Fibroblast of the conjunctiva (primary cell): ENCODE measurements at regions not wholly inside any gene's neighbourhood (a gene's known extent, or its start where the extent isn't known, plus 50 kb on each side); places are given as distances from the start of the nearest gene placed in this dataset.

ENCODE experiments used
- DNase-seq: peaks from one replicate; pipeline ENCODE4 v3.0.0-alpha.2; 2010; ENCODE audit warnings: low read depth

DNA sequence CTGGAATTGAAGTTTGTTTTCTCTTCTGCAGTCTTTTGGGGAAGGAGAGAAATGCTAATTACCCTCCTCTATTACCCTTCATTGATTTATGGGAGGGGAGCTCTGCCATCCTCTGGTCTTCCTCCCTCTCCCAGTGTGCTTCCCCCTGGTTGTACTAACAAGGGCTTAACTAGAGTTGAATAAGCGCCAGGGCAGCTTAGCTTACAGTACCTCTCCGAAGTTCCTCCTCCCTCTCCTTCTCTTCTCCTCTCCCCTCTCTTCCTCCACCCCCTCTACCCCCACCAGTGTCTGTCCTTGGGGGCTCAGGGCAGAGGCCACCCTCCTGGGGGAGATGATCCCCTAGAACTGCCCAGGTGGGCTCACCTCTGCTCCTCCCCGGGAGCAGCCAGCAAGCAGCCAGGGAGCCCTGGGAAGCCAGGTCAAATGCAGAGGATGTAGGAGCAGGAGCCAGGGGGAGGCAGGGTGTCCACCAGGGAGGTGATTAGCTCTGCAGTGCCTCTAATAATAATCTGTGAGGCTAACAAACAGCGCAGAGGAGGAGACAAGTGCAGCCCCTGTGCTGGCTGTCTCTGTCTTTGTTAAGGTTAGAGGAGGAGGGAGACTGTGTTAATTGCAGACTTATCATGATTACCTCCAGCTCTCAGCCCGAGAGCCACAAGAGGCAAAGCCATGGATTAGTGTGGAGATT is 191.6 kb upstream of the CADM1 start:
- DNase-seq = no peak

DNA sequence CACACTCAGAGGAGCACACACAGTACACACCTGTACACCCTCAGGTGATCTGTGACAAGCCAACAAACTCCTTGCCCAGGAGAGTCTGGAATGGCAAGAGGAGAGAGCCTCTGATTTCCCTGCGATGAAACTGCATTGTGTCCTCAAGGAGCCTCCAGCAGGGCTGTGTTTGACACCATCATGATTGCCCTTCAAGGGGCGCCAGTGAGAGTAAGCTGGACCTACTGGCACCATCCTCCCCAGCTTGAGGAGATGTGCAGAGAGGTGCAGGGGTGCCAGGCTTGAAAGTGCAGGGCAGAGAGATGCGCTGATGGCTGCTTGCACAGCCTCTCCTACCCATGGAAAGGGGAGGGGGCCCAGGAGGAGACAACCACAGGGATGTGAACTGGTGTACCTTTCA is 188.8 kb upstream of the CADM1 start:
- DNase-seq = no peak

DNA sequence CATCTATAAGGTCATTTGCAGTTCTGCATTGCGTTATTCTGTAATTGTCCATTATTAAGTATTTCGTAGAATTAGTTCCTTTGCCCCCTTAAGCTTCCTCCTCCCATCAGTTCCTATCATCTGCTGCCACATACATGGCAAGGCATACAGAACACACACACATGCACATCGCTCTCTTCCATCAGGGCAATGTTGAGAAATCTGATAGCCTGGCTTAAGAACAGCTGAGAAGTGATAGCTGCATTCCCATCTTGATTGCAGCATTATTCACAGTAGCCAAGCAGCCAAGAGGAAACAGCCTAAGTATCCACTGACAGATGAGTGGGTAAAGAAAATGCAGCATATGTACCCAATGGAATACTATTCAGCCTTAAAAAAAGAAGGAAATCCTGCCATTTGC is 186.8 kb upstream of the CADM1 start:
- DNase-seq = no peak

DNA sequence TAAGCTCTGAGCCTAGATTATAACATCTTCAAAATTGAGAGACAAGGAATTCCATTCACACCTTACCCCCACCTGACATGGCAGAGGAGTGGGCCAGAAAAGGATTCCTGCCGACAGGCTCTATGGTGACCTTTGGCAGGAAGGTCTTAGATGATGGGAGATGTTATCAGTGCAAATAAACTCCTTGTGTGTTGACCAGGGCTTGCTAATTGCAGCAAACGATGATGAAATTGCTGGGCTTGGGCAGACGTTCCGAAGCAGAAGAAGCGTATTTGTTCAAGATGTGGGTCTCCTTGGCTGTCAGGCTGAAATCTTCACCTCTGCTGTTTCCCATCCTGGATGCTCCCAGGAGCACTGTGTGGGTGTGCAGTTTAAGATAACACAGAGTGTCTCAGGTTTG is 183.7 kb upstream of the CADM1 start:
- DNase-seq = no peak

DNA sequence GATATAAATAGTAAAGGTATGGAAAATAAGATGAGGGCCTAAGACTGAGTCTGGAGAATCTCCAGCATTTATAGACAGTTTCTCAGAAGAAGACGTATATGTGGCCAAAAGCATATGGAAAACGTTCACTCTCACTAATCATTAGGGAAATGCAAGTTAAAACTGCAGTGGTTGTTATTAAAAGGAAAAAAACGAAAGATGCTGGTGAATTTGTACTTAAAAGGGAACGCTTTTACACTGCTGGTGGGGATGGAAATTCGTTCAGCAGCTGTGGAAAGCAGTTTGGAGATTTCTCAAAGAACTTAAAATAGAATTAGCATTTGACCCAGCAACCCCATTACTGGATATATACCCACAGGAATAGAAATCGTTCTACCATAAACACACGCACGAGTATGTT is 180.5 kb upstream of the CADM1 start:
- DNase-seq = no peak

DNA sequence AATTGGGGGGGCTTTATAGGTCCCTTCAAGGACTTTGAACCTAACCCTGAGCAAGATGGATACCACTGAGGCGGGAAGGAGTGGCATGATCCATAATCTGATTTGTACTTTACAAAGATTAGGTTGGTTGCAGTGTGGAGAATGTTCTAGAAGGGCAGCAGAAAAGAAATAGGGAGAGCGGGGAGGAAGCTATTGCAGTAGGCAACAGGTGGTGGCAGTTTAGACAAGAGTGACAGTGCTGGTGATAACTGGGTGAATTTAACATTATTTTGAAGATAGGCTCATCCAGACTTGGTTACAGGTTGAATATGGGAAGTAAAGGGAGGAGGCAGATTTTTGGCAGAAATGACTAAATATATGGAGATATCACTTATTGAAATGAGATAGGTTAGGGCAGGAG is 179.9 kb upstream of the CADM1 start:
- no peak for DNase-seq

DNA sequence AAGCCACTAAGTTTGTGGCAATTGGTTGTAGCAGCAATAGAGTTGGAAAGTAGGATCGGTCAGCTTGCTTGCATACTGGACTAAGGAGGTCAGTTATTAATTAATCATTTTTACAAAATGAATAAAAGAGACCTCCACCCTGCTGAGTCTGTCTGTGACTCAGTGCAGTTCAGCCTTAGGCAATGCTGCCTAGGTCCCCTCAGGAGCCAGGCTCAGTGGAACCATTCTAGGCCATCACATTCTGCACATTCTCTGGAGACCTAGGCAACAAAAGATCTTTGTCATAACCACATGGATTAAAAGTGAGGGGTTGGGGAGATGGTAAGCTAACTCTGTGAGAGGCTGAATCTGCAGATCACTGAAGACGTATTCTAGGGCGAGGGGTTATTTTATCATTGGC is 178.7 kb upstream of the CADM1 start:
- no peak for DNase-seq

DNA sequence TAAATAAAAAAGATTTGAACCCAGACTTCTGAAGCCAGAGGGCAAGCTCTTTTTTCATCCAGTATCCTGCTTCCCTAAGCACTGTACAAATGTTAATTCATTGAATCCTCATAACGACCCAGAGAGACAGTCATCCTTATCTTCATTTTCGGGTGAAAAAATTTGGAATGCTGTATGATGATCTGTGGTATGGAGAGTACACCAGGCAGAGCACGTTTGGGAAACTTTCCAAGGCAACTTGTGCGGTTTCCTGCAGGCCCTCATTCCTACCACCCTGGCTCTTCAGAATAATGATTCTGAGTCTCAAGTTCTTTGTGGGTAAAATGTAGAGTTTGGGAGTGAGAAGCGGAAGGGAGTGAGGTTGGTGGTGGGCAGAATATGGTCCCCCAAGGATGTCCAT is 177.9 kb upstream of the CADM1 start:
- DNase-seq = no peak

DNA sequence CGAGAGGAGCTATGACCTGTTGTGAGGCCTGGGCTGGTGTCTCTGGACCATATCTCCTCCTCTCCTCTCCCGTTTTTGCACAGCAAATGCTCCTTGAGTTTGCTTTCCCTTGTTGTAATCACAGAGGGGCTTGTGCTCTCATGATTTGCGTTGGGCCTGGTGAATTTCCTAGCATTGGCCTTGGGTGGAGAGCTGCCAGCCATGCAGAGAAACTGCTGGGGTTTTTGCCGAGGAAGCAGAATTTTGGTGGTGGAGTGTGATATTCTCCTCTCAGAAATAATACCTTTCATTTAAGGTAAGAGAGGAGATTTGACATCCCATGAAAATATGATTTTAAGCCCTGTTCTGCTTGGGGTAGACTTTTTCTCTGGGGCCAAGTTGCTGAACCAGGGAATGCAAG is 175.7 kb upstream of the CADM1 start:
- DNase-seq = no peak

DNA sequence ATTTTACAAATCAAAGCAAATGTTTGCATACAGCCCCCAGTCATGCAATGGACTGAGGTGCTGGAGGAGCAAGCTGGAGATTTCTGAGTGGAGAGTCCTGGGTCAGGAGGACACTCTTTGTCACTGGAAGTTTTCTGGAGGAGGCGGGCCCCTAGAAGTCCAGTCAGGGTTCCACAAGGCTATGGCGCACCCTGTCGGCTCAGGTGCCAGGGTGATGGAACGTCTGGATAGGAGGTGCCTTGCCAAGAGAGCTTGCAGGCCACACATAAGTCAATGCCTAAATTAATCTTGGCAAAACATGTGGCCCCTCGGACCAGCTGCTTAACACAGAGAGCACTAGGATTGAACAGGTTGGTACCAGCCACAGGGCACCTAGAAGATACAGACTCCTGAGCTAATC is 174.7 kb upstream of the CADM1 start:
- no peak for DNase-seq

DNA sequence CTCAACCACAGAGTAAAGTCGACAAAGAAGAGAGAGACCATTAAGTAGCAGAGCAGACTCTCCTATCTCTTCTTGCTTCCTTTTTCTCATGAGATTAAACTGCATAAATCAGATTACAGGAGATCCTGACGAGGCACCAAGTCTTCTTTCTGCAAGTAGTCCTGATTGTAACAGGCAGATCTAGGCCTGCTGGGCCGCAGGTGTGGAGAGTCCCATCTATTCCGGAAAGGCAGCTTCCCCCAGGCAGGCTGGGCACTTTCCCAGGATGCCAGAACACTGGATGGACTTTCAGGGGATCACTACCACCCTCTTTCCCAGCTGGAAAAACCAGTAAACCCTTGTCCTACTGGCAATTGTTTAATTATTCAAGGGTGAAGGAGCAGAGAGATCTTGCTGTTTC is 173.0 kb upstream of the CADM1 start:
- DNase-seq = no peak

DNA sequence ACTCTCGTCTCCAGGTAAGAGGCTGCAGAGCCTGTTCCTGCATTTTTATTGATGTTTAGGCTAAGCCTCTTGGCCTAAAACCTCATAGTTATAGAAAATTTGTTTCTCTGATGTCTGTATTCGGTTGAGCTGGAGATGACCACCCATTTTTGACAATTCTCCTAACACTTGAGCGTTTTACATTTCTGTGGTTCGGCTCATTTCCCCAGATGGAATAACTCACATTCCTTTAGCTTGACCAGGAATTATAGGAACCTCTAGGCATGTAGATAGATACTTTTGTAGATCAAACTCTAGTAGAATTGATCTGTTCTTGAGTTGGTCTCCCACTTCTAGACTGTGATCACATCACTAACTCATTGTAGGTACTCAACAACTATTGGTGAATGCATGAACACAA is 172.6 kb upstream of the CADM1 start:
- no peak for DNase-seq

DNA sequence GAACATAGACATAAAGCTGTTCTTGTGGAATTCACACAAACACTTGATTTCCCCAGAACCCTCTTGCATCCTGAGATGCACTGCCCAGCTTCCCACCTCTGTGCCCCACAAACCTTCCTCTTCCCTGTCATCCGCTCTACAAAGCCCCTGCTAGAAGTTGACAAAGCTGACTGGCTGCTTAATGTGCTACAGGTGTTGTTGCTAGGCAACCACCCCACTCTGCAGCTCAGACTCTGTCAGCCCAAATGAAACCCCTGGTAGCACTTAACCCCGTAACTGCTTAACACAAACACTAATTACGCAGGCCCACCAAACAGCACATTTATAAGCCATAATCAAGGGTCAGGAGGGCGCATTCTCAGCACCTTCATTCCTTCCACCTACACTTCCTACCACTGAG is 172.0 kb upstream of the CADM1 start:
- no peak for DNase-seq

DNA sequence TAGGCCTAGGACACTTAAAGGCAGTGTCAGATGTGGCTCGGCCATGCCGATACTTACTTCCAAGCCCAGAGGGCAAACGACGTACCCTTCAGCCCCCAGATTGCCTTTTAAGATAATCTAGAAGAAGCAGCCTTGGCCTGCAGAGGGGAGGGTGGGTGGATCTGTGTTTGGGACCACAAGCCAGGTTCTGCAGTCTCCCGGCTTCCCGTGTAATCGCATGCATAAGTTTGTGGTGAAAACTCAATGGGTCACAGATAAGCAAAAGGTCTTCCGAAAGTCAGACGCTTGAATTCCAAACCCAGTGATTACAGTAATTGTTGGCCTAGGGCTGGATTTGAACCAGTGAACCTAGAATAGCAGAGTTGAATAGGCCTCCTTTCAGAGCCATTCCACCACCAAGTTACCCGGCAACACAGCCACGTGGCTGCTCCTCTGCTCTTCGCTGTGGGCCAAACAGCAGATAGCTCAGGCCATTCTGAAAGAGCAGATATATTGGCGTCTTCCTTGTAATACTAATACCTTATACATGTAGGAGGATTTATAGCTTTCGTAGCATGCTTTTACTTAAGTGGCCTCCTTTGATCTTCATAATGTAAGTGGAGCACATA is 170.8 kb upstream of the CADM1 start:
- no peak for DNase-seq

DNA sequence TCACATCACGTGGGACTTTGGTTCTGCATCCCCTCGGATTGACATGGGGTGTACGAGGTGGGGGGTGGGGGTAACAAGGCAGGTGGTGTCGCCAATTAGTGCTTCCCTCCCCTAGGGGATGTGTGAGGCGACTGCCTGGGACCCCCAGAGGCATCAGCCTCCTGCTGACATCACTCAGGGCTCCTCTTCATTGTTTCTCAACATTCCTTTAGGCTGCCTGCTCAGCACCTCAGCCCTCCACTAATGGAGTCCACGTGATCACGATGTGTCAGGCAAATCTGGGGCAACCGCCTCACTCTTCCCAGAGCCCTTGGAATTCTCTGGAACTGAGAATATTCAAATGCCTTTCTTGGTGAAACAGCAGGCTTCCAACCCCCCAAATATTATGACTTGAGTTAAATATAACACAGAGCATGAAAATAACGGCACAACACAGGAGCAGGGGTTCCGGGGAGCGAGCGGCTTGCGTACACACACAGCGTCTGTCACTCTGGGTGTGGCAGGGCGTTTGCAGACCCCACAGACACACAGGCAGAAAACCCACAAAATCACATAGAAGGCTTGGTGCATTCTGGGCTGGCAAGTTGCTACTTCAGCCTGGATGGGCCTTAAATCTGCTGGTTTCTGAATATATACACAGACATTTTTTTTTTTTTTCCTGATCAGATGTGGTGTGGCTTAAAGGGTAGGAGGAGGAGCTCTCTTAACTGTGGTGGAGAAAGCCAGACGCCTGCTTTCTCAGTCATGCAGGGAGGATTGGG is 170.1 kb upstream of the CADM1 start:
- DNase-seq = no peak

DNA sequence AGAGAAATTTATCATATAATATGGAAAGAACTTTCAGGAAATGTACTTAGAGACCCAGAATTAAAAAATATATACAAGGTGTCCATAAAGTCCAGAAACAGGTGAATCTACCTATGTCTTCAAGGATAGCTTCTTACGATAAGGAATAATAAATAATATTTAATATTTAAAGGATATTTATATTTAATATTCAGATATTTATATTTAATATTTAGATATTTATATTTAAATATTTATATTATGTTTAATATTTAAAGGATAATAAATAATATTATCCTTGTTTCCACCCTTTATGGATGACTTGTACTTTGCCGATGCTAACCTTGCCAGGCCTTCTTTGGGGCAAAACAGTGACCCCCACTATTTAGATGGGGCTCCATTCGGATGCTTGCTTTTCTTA is 169.5 kb upstream of the CADM1 start:
- no peak for DNase-seq

DNA sequence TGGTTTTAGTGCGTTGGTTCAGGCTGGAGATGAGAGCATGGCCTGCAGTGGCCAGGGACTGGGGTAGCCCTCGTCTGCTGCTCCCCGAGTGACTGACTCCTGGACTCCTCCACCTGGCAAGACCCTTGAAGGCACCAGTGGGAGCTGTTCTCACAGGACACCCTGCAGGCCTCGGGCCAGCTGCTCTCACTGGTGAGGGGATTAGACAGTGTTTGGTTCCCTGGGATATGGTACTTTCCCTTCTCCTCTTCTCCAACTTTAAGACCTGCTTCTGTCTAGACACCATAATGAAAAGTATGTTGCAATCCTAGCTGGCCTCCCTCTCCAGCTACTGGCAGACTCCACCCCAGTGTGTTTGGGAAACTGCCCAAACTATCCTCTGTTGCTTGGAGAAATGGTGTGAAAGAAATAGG is 168.8 kb upstream of the CADM1 start:
- DNase-seq = peak; percentile 35

DNA sequence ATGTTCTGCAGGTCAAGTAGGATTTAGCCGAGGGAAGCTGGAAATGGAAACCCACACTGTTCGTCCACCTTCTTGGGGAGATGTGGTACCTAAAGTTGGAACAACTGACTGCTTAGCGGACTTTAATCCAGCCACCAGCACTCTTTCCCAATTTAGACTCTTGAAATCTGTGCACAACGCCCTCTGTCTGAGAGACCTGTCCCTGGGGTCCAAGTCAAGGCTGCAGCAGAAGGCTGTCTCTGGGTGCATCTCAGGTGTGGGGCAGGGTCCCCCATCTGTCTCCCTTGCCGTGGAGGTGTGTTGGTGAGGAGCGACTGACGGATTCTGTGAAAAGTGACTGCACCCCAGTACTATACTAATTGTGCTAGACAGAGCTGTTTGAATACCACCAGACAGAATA is 168.2 kb upstream of the CADM1 start:
- no peak for DNase-seq

DNA sequence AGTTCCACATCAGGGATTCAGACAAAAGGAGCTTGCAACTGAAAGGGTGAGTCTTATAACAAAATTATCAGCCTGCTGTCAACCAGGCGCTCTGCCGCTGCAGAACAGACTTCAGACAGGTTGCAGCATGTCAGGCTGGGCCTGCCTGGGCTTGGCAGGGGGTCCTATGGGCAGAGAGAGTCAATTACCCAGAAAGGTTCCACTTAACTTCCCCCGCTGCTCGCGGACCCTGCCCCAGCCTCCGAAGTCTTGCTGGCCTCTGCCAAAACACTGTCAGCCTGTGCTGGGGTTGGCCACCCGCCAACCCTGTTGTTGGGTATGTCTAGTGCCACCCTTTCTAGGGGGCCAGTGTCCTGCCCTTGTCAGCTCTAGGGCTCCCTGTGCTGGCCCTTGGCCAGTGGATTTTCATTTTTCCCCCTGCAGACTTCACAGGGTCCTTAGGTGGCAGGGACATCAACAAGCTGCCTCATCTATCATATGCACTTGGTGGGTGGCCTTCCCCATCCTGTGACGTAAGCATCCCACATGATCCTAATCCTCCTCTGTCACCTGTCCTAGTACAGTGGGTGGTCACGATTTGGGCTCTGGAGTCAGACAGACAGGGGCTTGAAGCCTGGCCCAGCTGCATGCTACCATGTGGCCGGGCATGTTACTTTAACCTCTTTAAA is 166.5 kb upstream of the CADM1 start:
- no peak for DNase-seq

DNA sequence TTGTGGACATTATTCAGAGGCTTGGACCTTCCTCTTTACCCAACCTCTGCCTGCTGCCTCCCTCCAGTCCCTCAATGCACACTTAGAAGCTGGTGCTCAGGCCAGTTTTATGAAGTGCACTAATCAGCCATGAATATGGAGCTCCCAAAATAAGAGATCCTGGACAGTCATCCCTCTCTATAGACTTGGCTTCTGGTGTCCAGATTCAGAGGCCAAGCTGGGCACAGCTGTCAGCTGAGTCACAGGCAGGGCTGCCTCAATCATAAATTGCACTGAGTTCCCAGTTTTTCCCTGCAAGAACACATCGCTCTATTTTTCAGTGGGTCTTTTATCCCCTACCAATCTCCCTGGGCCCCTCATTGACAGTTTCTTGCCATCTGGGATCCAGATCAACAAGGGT is 161.7 kb upstream of the CADM1 start:
- no peak for DNase-seq

DNA sequence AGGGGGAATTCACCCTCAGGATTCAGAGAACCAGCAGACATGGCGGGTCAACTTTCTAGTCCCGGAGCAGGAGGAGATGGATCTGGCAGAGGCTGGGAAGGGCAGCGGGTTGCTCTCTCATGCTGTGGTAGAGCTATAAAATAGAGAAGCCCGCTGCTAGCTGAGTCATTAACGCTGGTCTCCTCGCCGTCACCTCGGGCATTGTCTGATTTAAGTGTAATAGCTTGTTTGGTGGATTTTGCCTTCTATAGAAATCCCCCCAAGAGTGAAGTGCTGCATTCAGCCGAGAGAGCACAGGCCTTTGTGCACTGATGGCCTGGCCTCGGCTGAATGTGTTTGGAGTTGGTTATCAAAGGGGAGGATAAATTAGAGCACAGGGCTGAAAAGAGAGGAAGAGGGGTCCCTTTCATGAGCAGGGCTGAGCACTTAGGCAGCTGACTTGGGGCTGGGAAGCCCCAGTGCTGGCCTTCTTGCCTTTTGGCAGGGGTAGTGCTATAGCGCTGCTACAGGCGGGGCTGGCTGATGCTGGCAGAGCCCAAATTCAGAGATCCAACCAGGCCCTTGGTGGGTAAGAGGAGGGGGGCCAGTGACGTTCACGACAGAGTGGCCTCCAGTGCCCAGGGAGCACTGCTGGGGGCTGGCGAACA is 161.1 kb upstream of the CADM1 start:
- DNase-seq = no peak

DNA sequence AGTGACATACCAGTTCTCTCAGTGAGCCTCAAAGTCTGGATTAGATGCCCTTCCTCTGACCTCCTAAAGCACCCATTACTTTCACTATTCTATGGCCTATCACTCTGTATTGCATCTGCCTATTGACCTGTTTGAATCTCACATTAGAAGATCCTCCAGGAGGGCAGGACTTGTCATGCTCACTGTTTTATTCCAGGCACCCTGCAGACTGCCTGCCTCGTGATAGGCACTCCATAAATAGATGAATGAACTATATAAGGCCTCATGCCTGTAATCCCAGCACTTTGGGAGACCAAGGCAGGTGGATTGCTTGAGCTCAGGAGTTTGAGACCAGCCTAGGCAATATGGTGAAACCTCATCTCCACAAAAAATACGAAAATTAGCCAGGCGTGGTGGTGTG is 160.1 kb upstream of the CADM1 start:
- no peak for DNase-seq

DNA sequence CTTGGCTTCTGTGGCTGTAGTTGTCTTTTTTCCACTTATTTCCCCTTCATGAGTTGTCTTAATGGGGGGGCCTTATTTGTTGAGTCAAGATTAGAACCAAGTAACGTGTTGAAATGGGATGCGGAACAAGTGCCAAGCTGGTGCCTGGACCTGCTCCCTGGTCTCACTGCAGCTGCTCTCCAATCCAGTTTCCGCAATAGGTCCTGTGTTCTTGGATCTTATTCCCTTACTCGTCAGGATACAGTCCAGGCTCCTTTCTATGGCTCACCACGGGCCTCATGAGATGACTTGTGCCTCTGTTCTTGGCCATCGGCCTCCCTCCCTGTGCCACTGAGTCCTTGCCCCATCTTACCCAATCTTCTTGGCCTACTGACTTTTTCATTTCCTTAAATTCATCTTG is 159.6 kb upstream of the CADM1 start:
- DNase-seq = no peak
